Gastrocnemius medialis (tissue), 4 donors: ENCODE measurements at regions not wholly inside any gene's neighbourhood (a gene's known extent, or its start where the extent isn't known, plus 50 kb on each side); places are given as distances from the start of the nearest gene placed in this dataset.

ENCODE experiments used
- ATAC-seq, 2 donors: fragments of 150-250 bp; one replicate each; pipeline ENCODE4 v1.9.1; 2016
- DNase-seq, 2 donors: peaks; one replicate each; pipeline ENCODE4 v3.0.0-alpha.2; 2019
- H3K27ac ChIP-seq, 4 donors: fragments of 200-600 bp; sonication (generic); 1 replicate in 1 of 4; 2 replicates in 3 of 4; pipeline ENCODE4 v1.5.1; 2016 to 2018; ENCODE audit warnings: mild to moderate bottlenecking in 2 of 4, moderate library complexity in 1 of 4
- H3K27me3 ChIP-seq, 3 donors: fragments of 200-600 bp; sonication (generic) in 2 of 3; 1 replicate in 1 of 3; 2 replicates in 2 of 3; pipeline versions ENCODE4 v1.5.1 to v1.6.0; 2016 to 2019; ENCODE audit warnings: mild to moderate bottlenecking in 1 of 3, moderate library complexity in 1 of 3
- H3K36me3 ChIP-seq, 2 donors: fragments of 200-600 bp; sonication (generic) in 1 of 2; one replicate each; pipeline ENCODE4 v1.5.1; 2017 to 2018
- H3K4me1 ChIP-seq, 2 donors: fragments of 200-600 bp; sonication (generic) in 1 of 2; one replicate each; pipeline ENCODE4 v1.5.1; 2016 to 2017; ENCODE audit warnings: mild to moderate bottlenecking in 2 of 2
- H3K4me3 ChIP-seq, 4 donors: fragments of 200-600 bp; sonication (generic) in 3 of 4; 1 replicate in 1 of 4; 2 replicates in 3 of 4; pipeline ENCODE4 v1.5.1; 2016 to 2019; ENCODE audit warnings: mild to moderate bottlenecking in 2 of 4
- H3K9me3 ChIP-seq, 3 donors: fragments of 200-600 bp; sonication (generic) in 2 of 3; 1 replicate in 1 of 3; 2 replicates in 2 of 3; pipeline ENCODE4 v1.5.1; 2016 to 2019
- CTCF ChIP-seq, 5 experiments: fragments of 450-650 bp in 3 of 5; fragments of 200-600 bp in 2 of 5; sonication (generic) in 2 of 5; IDR thresholded peaks in 4 of 5; conservative IDR thresholded peaks in 1 of 5; 1 replicate in 4 of 5; 2 replicates in 1 of 5; pipeline ENCODE4 v1.5.1; 2016 to 2019; ENCODE audit warnings: antibody characterized with exemption in 5 of 5, mild to moderate bottlenecking in 3 of 5, moderate library complexity in 3 of 5
- POLR2A ChIP-seq, 2 donors: fragments of 450-650 bp; IDR thresholded peaks; one replicate each; pipeline ENCODE4 v1.6.1; 2017; ENCODE audit warnings: antibody characterized with exemption in 2 of 2, mild to moderate bottlenecking in 2 of 2, moderate library complexity in 2 of 2
- in situ Hi-C, 4 donors: fragments of 200-750 bp; cut with MboI; loops; one replicate each; pipeline versions ENCODE4 v1.15.0 to v1.8.0; 2017; ENCODE audit warnings: low sequenced_read_pairs in 4 of 4
- intact Hi-C: fragments of 100-400 bp; cut with DNase I; formaldehyde crosslinking; loops from one replicate; pipeline ENCODE4 v1.15.1; 2023; ENCODE audit warnings: low total_unique reads

- Histone ChIP-seq H3K4me1 (no peaks in the 10 kb centered on the region), H3K9me3 (no peaks in the 10 kb centered on the region), H3K4me3 (no peak overlapping the region), H3K36me3 (no peaks in the 10 kb centered on the region), H3K27me3 (peaks cover 0 to 7% (median 4%) of the 10 kb centered on the region in 3 donors), H3K27ac (no peak overlapping the region)
- DNase-seq (no peak), ATAC-seq (no peak)
- TF ChIP-seq CTCF (IDR thresholded peaks at IDR 0.05 in 4 of 5, conservative IDR thresholded peaks at IDR 0.05 in 1 of 5), result no peak
- TF ChIP-seq POLR2A (IDR thresholded peaks at IDR 0.05), result no peak
- intact Hi-C loops (no loop called here), in situ Hi-C loops (no loop called here)
These were observed 415.4 kb upstream of the POU3F3 start for GRCh38 chr2:104438481-104438880.

- Histone ChIP-seq H3K36me3 (no peaks in the 10 kb centered on the region), H3K4me1 (no peaks in the 10 kb centered on the region), H3K27ac (no peak overlapping the region), H3K4me3 (no peak overlapping the region), H3K9me3 (no peaks in the 10 kb centered on the region), H3K27me3 (no peaks in the 10 kb centered on the region)
- in situ Hi-C loops, result no loop called here
- no peak for TF ChIP-seq CTCF (IDR thresholded peaks at IDR 0.05 in 4 of 5, conservative IDR thresholded peaks at IDR 0.05 in 1 of 5)
- no peak for TF ChIP-seq POLR2A (IDR thresholded peaks at IDR 0.05)
- no peak for DNase-seq
- no peak for ATAC-seq
- intact Hi-C loops, result no loop called here
These were observed 410.8 kb upstream of the POU3F3 start for GRCh38 chr2:104443145-104443544.

GRCh38 chr2:104444392-104444791 lies 409.5 kb upstream of the POU3F3 start:
- DNase-seq (no peak), ATAC-seq (no peak)
- H3K27me3 ChIP-seq, result no peaks in the 10 kb centered on the region
- intact Hi-C loops (no loop called here), in situ Hi-C loops (no loop called here)
- TF ChIP-seq POLR2A (IDR thresholded peaks at IDR 0.05) (no peak), CTCF (IDR thresholded peaks at IDR 0.05 in 4 of 5, conservative IDR thresholded peaks at IDR 0.05 in 1 of 5) (no peak)
- no peak overlapping the region for H3K4me3 ChIP-seq
- no peaks in the 10 kb centered on the region for H3K4me1 ChIP-seq
- no peak overlapping the region for H3K27ac ChIP-seq
- no peaks in the 10 kb centered on the region for H3K9me3 ChIP-seq
- H3K36me3 ChIP-seq, result no peaks in the 10 kb centered on the region

GRCh38 chr2:104444889-104445288 lies 409.0 kb upstream of the POU3F3 start:
- DNase-seq, result no peak
- in situ Hi-C loops (no loop called here), intact Hi-C loops (no loop called here)
- Histone ChIP-seq H3K36me3 (no peaks in the 10 kb centered on the region), H3K9me3 (no peaks in the 10 kb centered on the region), H3K4me1 (no peaks in the 10 kb centered on the region), H3K27ac (no peak overlapping the region), H3K4me3 (no peak overlapping the region), H3K27me3 (no peaks in the 10 kb centered on the region)
- TF ChIP-seq CTCF (IDR thresholded peaks at IDR 0.05 in 4 of 5, conservative IDR thresholded peaks at IDR 0.05 in 1 of 5) (no peak), POLR2A (IDR thresholded peaks at IDR 0.05) (no peak)
- no peak for ATAC-seq

GRCh38 chr2:104447831-104448434 lies 406.0 kb upstream of the POU3F3 start:
- in situ Hi-C loops (no loop called here), intact Hi-C loops (no loop called here)
- Histone ChIP-seq H3K27me3 (no peaks in the 10 kb centered on the region), H3K4me3 (no peak overlapping the region), H3K4me1 (no peaks in the 10 kb centered on the region), H3K36me3 (no peaks in the 10 kb centered on the region), H3K9me3 (no peaks in the 10 kb centered on the region), H3K27ac (no peak overlapping the region)
- DNase-seq (no peak), ATAC-seq (no peak)
- TF ChIP-seq CTCF (IDR thresholded peaks at IDR 0.05 in 4 of 5, conservative IDR thresholded peaks at IDR 0.05 in 1 of 5) (no peak), POLR2A (IDR thresholded peaks at IDR 0.05) (no peak)
